ENCODE measurements at regions not wholly inside any gene's neighbourhood (a gene's known extent, or its start where the extent isn't known, plus 50 kb on each side); places are given as distances from the start of the nearest gene placed in this dataset.
A peak's percentile ranks its signal among the peaks of the same experiment; 100 is the strongest.
"Not testable (repeated sequence)": the region's sequence is repeated elsewhere in the genome, so short reads cannot be mapped to it uniquely, and the experiment has no call there.

GRCh38 chr1:192493584-192493983 lies 82.0 kb upstream of the RGS1 start:
- Mint-ChIP-seq H3K4me3 (no peak overlapping the region), H3K9me3 (peaks cover 0 to 3% of the 10 kb centered on the region in 2 donors), H3K4me1 (peaks cover 0 to 2% of the 10 kb centered on the region in 2 donors), H3K27me3 (peaks cover 15 to 20% of the 10 kb centered on the region in 2 donors), H3K27ac (no peak overlapping the region), H3K36me3 (no peaks in the 10 kb centered on the region)
- ATAC-seq (replicated peaks) (no peak), DNase-seq (no peak)

DNA sequence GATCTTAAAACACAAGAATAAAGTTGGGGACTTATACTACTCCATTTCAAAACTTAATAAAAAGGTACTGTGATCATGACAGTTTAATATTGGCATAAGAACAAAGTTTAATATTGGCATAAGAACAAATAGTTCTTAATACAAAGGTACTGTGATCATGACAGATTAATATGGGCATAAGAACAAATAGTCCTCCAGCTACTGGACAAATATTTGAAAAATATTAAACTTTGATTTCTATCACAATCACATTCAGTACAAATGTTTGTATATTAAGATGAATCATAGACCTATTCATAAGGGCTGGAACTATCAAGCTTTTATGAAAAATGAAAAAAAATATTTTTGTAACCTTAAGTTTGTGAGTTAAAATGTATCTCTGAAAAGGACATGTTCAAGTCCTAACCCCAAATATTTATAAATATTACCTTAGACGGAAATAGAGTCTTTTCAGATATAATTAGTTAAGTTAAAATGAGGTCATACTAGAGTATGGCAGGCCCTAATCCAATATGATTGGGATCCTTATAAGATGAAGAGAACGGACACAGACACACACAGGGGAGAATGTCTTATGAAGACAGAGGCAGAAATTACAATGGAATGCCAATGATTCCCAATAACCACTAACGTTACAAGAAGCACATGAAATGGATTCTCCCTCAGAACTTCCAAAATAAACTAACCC lies 79.1 kb upstream of the RGS1 start:
- ATAC-seq (replicated peaks) (no peak), DNase-seq (no peak)
- Mint-ChIP-seq H3K4me1 (no peaks in the 10 kb centered on the region), H3K9me3 (peaks cover 0 to 4% of the 10 kb centered on the region in 2 donors), H3K27ac (no peak overlapping the region), H3K36me3 (no peaks in the 10 kb centered on the region), H3K4me3 (no peak overlapping the region), H3K27me3 (peaks cover 23 to 27% of the 10 kb centered on the region in 2 donors)

DNA sequence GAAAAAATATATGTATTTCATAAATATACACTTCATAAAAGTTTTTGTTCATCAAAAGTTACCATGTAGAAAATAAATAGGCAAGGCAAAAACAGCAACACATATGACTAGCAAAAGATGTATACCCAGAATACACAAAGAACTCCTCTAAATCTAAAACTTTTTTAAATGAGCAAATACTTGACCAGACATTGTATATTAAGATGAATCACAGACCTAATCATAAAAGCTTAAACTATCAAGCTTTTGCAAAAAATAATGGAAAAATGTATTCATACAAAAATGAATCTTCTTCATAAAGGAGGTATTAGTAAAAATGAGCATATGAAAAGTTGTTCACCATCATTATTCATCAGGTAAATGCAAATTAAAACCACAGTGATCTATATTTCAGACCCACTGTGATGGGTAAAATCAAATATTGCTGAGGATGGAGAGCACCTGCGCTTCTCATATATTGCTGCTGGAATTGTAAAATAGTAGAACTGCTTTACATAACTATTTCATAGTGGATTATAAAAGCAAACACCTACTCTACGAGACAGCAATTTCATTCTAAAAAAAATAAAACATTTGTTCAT lies 78.3 kb upstream of the RGS1 start:
- ATAC-seq (replicated peaks), result no peak
- Mint-ChIP-seq H3K36me3 (no peaks in the 10 kb centered on the region), H3K9me3 (peaks cover 0 to 4% of the 10 kb centered on the region in 2 donors), H3K4me3 (no peak overlapping the region), H3K4me1 (no peaks in the 10 kb centered on the region), H3K27me3 (peaks cover 23 to 27% of the 10 kb centered on the region in 2 donors), H3K27ac (no peak overlapping the region)
- DNase-seq, result no peak

- not testable (repeated sequence) for H3K9me3 Mint-ChIP-seq; ATAC-seq (replicated peaks); DNase-seq; H3K36me3 Mint-ChIP-seq; H3K4me1 Mint-ChIP-seq; H3K4me3 Mint-ChIP-seq; H3K27ac Mint-ChIP-seq
- H3K27me3 Mint-ChIP-seq, result peaks cover 20 to 24% of the 10 kb centered on the region in 2 donors
Observed at GRCh38 chr1:192498092-192498491, 77.5 kb upstream of the RGS1 start.

DNA sequence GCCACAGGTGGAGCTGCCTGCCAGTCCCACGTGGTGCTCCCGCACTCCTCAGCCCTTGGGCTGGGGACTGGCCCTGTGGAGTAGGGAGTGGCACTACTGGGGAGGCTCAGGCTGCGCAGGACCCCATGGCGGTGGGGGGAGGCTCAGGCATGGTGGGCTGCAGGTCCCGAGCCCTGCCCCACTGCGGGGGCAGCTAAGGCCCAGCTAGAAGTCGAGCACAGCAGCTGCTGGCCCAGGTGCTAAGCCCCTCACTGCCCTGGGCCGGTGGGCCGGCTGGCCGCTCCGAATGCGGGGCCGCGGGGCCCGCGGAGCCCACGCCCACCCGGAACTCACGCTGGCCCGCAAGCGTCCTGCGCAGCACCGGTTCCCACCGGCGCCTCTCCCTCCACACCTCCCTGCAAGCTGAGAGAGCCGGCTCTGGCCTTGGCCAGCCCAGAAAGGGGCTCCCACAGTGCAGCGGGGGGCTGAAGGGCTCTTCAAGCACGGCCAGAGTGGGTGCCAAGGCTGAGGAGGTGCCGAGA lies 76.5 kb upstream of the RGS1 start:
- peaks cover 17 to 20% of the 10 kb centered on the region in 2 donors for H3K27me3 Mint-ChIP-seq
- not testable (repeated sequence) for H3K9me3 Mint-ChIP-seq; H3K36me3 Mint-ChIP-seq; DNase-seq; H3K27ac Mint-ChIP-seq; H3K4me3 Mint-ChIP-seq; H3K4me1 Mint-ChIP-seq; ATAC-seq (replicated peaks)

- H3K27ac Mint-ChIP-seq; H3K9me3 Mint-ChIP-seq; ATAC-seq (replicated peaks); H3K4me1 Mint-ChIP-seq; DNase-seq; H3K36me3 Mint-ChIP-seq; H3K4me3 Mint-ChIP-seq: not testable (repeated sequence)
- peaks cover 14% of the 10 kb centered on the region in 2 donors for H3K27me3 Mint-ChIP-seq
Observed at GRCh38 chr1:192500541-192500940, 75.0 kb upstream of the RGS1 start.

- peaks cover 13 to 19% of the 10 kb centered on the region in 2 donors for H3K27me3 Mint-ChIP-seq
- H3K27ac Mint-ChIP-seq, result no peak overlapping the region
- no peak overlapping the region for H3K4me3 Mint-ChIP-seq
- H3K9me3 Mint-ChIP-seq, result no peaks in the 10 kb centered on the region
- H3K36me3 Mint-ChIP-seq, result no peaks in the 10 kb centered on the region
- ATAC-seq (replicated peaks) (peak; percentile 68 to 82), DNase-seq (no peak)
- H3K4me1 Mint-ChIP-seq, result peaks cover 0 to 2% of the 10 kb centered on the region in 2 donors
Observed at GRCh38 chr1:192506741-192507155, 68.8 kb upstream of the RGS1 start.

DNA sequence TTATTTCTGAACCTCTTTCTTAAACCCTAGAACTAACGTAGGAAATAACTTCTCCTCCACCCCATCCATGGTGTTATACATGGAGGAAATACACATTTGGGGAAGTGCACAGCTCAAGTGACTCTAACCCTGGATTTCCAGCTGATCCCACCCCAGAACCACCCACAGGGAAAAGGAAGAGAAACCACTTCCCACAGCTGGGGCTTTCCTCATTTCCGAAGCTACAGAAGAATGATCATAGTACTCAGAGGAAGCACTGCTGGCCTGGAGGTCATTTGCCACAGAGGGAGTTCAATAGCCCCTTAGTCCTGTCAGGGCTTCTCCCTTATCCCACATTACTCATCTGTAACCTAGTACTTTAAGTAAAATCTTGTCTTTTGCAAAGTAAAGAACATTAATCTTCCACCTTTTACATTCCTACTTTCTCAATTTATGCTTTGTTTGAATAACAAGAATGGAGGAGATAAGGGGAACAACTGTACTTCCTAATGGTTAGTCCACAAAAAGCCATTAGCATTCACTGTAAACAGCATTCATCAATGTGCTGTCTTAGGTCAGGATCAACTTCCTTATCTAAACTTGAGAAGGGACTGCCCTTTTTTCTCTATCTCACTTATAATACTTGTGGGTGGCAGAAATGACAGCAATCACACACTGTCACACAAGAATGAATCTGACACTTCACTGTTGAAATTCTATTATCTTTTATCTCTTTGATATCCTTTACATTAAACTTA lies 63.0 kb upstream of the RGS1 start:
- H3K27ac Mint-ChIP-seq, result peak overlapping the region; percentile 5
- peak overlapping the region in 1 of 2 donors; percentile 10 for H3K4me3 Mint-ChIP-seq
- DNase-seq (no peak), ATAC-seq (replicated peaks) (peak; percentile 36 to 54)
- peaks cover 17 to 24% of the 10 kb centered on the region in 2 donors for H3K27me3 Mint-ChIP-seq
- H3K4me1 Mint-ChIP-seq, result peaks cover 27 to 42% of the 10 kb centered on the region in 2 donors
- H3K36me3 Mint-ChIP-seq, result peaks cover 0 to 3% of the 10 kb centered on the region in 2 donors
- no peaks in the 10 kb centered on the region for H3K9me3 Mint-ChIP-seq

- H3K36me3 Mint-ChIP-seq, result peaks cover 0 to 5% of the 10 kb centered on the region in 2 donors
- no peak for ATAC-seq (replicated peaks)
- no peak overlapping the region for H3K27ac Mint-ChIP-seq
- peaks cover 17 to 24% of the 10 kb centered on the region in 2 donors for H3K27me3 Mint-ChIP-seq
- H3K4me3 Mint-ChIP-seq, result no peak overlapping the region
- H3K4me1 Mint-ChIP-seq, result peaks cover 29 to 45% of the 10 kb centered on the region in 2 donors
- no peak for DNase-seq
- no peaks in the 10 kb centered on the region for H3K9me3 Mint-ChIP-seq
Observed at GRCh38 chr1:192513196-192513595, 62.4 kb upstream of the RGS1 start.

- no peak for ATAC-seq (replicated peaks)
- no peak for DNase-seq
- Mint-ChIP-seq H3K36me3 (peaks cover 0 to 5% of the 10 kb centered on the region in 2 donors), H3K4me3 (no peak overlapping the region), H3K9me3 (no peaks in the 10 kb centered on the region), H3K4me1 (peaks cover 29 to 45% of the 10 kb centered on the region in 2 donors), H3K27ac (no peak overlapping the region), H3K27me3 (peaks cover 17 to 24% of the 10 kb centered on the region in 2 donors)
Observed at GRCh38 chr1:192513697-192514096, 61.9 kb upstream of the RGS1 start.

- no peaks in the 10 kb centered on the region for H3K9me3 Mint-ChIP-seq
- H3K36me3 Mint-ChIP-seq, result peaks cover 0 to 5% of the 10 kb centered on the region in 2 donors
- ATAC-seq (replicated peaks) (peak; percentile 98 to 99), DNase-seq (peak; percentile 81)
- peak overlapping the region; percentile 69 to 73 for H3K4me3 Mint-ChIP-seq
- H3K27me3 Mint-ChIP-seq, result peaks cover 4 to 6% of the 10 kb centered on the region in 2 donors
- peak overlapping the region; percentile 81 for H3K27ac Mint-ChIP-seq
- peaks cover 33 to 57% of the 10 kb centered on the region in 2 donors for H3K4me1 Mint-ChIP-seq
Observed at GRCh38 chr1:192516776-192517297, 58.7 kb upstream of the RGS1 start.

GRCh38 chr1:192517716-192518355 lies 57.7 kb upstream of the RGS1 start:
- DNase-seq; H3K36me3 Mint-ChIP-seq; H3K9me3 Mint-ChIP-seq; H3K27me3 Mint-ChIP-seq; ATAC-seq (replicated peaks): not testable (repeated sequence)
- Mint-ChIP-seq H3K4me1 (peaks cover 27 to 52% of the 10 kb centered on the region in 2 donors), H3K4me3 (peak overlapping the region in 1 of 2 donors; percentile 73), H3K27ac (peak overlapping the region; percentile 81)

DNA sequence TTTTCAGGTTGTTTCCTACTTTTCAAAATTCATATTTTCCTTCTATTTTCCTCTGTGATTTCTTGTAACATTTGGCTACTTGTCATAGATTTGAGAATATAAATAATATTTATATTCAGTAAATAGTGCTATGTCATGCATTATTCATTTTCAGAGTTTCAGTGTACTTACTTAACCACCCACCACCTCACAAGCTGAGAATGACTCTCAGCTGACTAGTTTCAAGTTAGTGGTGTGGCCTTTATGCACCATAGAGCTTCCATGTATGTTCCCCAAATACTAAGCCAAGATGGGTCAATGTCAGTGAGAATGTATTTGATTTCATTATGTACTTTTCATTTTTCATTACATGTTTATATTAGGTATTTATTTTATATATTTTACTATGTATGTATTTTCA lies 56.9 kb upstream of the RGS1 start:
- Mint-ChIP-seq H3K9me3 (no peaks in the 10 kb centered on the region), H3K27ac (no peak overlapping the region), H3K36me3 (peaks cover 0 to 5% of the 10 kb centered on the region in 2 donors), H3K4me3 (no peak overlapping the region), H3K4me1 (peaks cover 22 to 43% of the 10 kb centered on the region in 2 donors), H3K27me3 (no peaks in the 10 kb centered on the region)
- ATAC-seq (replicated peaks) (peak; percentile 33 to 43), DNase-seq (no peak)

DNA sequence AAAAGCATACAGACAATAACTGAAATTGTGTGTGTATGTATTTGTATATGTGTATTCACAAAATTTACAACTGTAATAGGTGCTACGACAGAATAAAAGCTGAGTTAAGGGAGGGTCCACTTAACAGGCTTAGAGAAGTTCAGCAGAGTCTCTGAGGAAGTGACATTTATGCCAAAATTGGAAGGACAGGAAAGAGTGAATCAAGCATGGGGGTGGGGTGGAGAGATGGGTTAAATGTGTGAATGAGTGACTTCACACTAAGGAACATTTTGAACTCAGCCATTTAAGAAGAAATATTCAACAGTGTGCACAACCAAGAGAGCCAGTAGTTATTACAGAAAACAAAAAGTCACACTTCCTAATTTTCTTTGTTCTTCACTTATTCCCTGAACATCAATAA lies 53.8 kb upstream of the RGS1 start:
- no peak overlapping the region for H3K4me3 Mint-ChIP-seq
- peaks cover 0 to 5% of the 10 kb centered on the region in 2 donors for H3K36me3 Mint-ChIP-seq
- H3K27me3 Mint-ChIP-seq, result peaks cover 11 to 19% of the 10 kb centered on the region in 2 donors
- peaks cover 18 to 33% of the 10 kb centered on the region in 2 donors for H3K4me1 Mint-ChIP-seq
- H3K27ac Mint-ChIP-seq, result no peak overlapping the region
- ATAC-seq (replicated peaks) (no peak), DNase-seq (no peak)
- H3K9me3 Mint-ChIP-seq, result no peaks in the 10 kb centered on the region
